Calu3 (cell line): ENCODE measurements at regions not wholly inside any gene's neighbourhood (a gene's known extent, or its start where the extent isn't known, plus 50 kb on each side); places are given as distances from the start of the nearest gene placed in this dataset.

ENCODE experiments used
- BruUV-seq: library from RNA; stranded (reverse); fragments of 400-500 nt; replicated peaks from 2 replicates; lab custom pipeline; 2021; lab: Mats Ljungman, UMichigan
- CTCF ChIA-PET: fragments of 300-600 bp; sonication (Branson Sonifier 250); formaldehyde crosslinking; loops from one replicate; lab custom pipeline; 2022; ENCODE audit warnings: antibody characterized with exemption; lab: Charles Lee
- DNase-seq: peaks from one replicate; pipeline ENCODE4 v3.0.0; 2022
- H3K27ac Mint-ChIP-seq: one replicate; pipeline ENCODE4 v1.8.0; 2022; ENCODE audit warnings: mixed read lengths; ENCODE audit not compliant: unreplicated experiment
- H3K27me3 Mint-ChIP-seq: one replicate; pipeline ENCODE4 v1.8.0; 2022; ENCODE audit warnings: mixed read lengths; ENCODE audit not compliant: unreplicated experiment
- H3K36me3 Mint-ChIP-seq: one replicate; pipeline ENCODE4 v1.8.0; 2022; ENCODE audit warnings: mild to moderate bottlenecking, moderate library complexity, mixed read lengths; ENCODE audit not compliant: insufficient read depth, unreplicated experiment
- H3K4me1 Mint-ChIP-seq: one replicate; pipeline ENCODE4 v1.8.0; 2022; ENCODE audit warnings: mild to moderate bottlenecking, low read depth, mixed read lengths; ENCODE audit not compliant: unreplicated experiment
- H3K4me3 Mint-ChIP-seq: one replicate; pipeline ENCODE4 v1.8.0; 2022; ENCODE audit warnings: mild to moderate bottlenecking, low read depth, moderate library complexity, mixed read lengths; ENCODE audit not compliant: unreplicated experiment
- H3K9me3 Mint-ChIP-seq: one replicate; pipeline ENCODE4 v1.8.0; 2022; ENCODE audit warnings: low read depth, mixed read lengths; ENCODE audit not compliant: unreplicated experiment
- CTCF ChIP-seq: fragments of 200-600 bp; IDR thresholded peaks from one replicate; pipeline ENCODE4 v1.8.0; 2022; ENCODE audit warnings: antibody characterized with exemption; ENCODE audit not compliant: unreplicated experiment
- intact Hi-C: fragments of 100-400 bp; cut with micrococcal nuclease; formaldehyde crosslinking; loops from one replicate; pipeline ENCODE4 v1.10.0; 2022; ENCODE audit not compliant: unreplicated experiment

GRCh38 chr10:58919927-58920654, 256.4 kb upstream of the PHYHIPL start:
- TF ChIP-seq CTCF = no peak
- Mint-ChIP-seq H3K4me1 (peaks cover 16% of the 10 kb centered on the region), H3K27ac (no peak overlapping the region), H3K36me3 (no peaks in the 10 kb centered on the region), H3K9me3 (no peaks in the 10 kb centered on the region), H3K27me3 (no peaks in the 10 kb centered on the region), H3K4me3 (no peak overlapping the region)
- CTCF ChIA-PET = no interaction called here
- intact Hi-C loops = no loop called here
- no TSS peak for BruUV-seq
- DNase-seq = peak; percentile 20

GRCh38 chr10:58920655-58921003, 255.8 kb upstream of the PHYHIPL start:
- no peaks in the 10 kb centered on the region for H3K36me3 Mint-ChIP-seq
- H3K9me3 Mint-ChIP-seq = no peaks in the 10 kb centered on the region
- CTCF ChIA-PET = no interaction called here
- TF ChIP-seq CTCF = no peak
- intact Hi-C loops = no loop called here
- no peaks in the 10 kb centered on the region for H3K27me3 Mint-ChIP-seq
- no peak overlapping the region for H3K4me3 Mint-ChIP-seq
- DNase-seq = no peak
- H3K27ac Mint-ChIP-seq = no peak overlapping the region
- BruUV-seq = no TSS peak
- H3K4me1 Mint-ChIP-seq = peaks cover 16% of the 10 kb centered on the region

GRCh38 chr10:58921421-58921855, 255.0 kb upstream of the PHYHIPL start:
- H3K4me3 Mint-ChIP-seq = no peak overlapping the region
- no peak overlapping the region for H3K27ac Mint-ChIP-seq
- peaks cover 16% of the 10 kb centered on the region for H3K4me1 Mint-ChIP-seq
- no peaks in the 10 kb centered on the region for H3K36me3 Mint-ChIP-seq
- no TSS peak for BruUV-seq
- H3K27me3 Mint-ChIP-seq = no peaks in the 10 kb centered on the region
- CTCF ChIA-PET = interaction anchor here (0.6 kb wide), 1 partner anchor 396 kb away, joined by 3 read pairs; no protein-coding TSS in a partner anchor
- no peaks in the 10 kb centered on the region for H3K9me3 Mint-ChIP-seq
- DNase-seq = no peak
- no peak for TF ChIP-seq CTCF
- intact Hi-C loops = no loop called here

- DNase-seq = no peak
- CTCF ChIA-PET = no interaction called here
- no peaks in the 10 kb centered on the region for H3K36me3 Mint-ChIP-seq
- no peaks in the 10 kb centered on the region for H3K27me3 Mint-ChIP-seq
- H3K4me3 Mint-ChIP-seq = no peak overlapping the region
- no TSS peak for BruUV-seq
- TF ChIP-seq CTCF = no peak
- H3K9me3 Mint-ChIP-seq = no peaks in the 10 kb centered on the region
- H3K4me1 Mint-ChIP-seq = peaks cover 9% of the 10 kb centered on the region
- no peak overlapping the region for H3K27ac Mint-ChIP-seq
- intact Hi-C loops = no loop called here
These were observed 251.1 kb upstream of the PHYHIPL start for GRCh38 chr10:58925381-58925780.
